H9 (cell line): ENCODE measurements at regions not wholly inside any gene's neighbourhood (a gene's known extent, or its start where the extent isn't known, plus 50 kb on each side); places are given as distances from the start of the nearest gene placed in this dataset.
A peak's percentile ranks its signal among the peaks of the same experiment; 100 is the strongest.
"Not testable (repeated sequence)": the region's sequence is repeated elsewhere in the genome, so short reads cannot be mapped to it uniquely, and the experiment has no call there.

Experiments used
- DNase-seq: peaks from one replicate; pipeline ENCODE4 v3.0.0-alpha.2; 2017
- H2AFZ ChIP-seq: one replicate; pipeline ENCODE4 v1.6.1; 2013; ENCODE audit warnings: mild to moderate bottlenecking, low read length, control low read depth, moderate library complexity
- H2AK5ac ChIP-seq: 2 replicates; pipeline ENCODE4 v1.6.1; 2013; ENCODE audit warnings: low read length, control low read depth, mixed read lengths; ENCODE audit not compliant: insufficient read length
- H2BK120ac ChIP-seq: one replicate; pipeline ENCODE4 v1.6.1; 2013; ENCODE audit warnings: low read depth, mild to moderate bottlenecking, low read length, control low read depth, inconsistent platforms; ENCODE audit not compliant: poor library complexity, severe bottlenecking
- H2BK12ac ChIP-seq: 2 replicates; pipeline ENCODE4 v1.6.1; 2013; ENCODE audit warnings: low read length, control low read depth, mixed read lengths, low read depth; ENCODE audit not compliant: insufficient read length
- H2BK15ac ChIP-seq: 2 replicates; pipeline ENCODE4 v1.6.1; 2013; ENCODE audit warnings: low read depth, low read length, control low read depth
- H2BK20ac ChIP-seq: one replicate; pipeline ENCODE4 v1.6.1; 2013; ENCODE audit warnings: low read depth, mild to moderate bottlenecking, low read length, control low read depth, inconsistent platforms; ENCODE audit not compliant: poor library complexity, severe bottlenecking
- H2BK5ac ChIP-seq: 2 replicates; pipeline ENCODE4 v1.6.1; 2013; ENCODE audit warnings: low read length, control low read depth, mixed read lengths; ENCODE audit not compliant: insufficient read length
- H3K14ac ChIP-seq: 2 replicates; pipeline ENCODE4 v1.6.1; 2013; ENCODE audit warnings: low read length, control low read depth; ENCODE audit not compliant: insufficient read depth
- H3K18ac ChIP-seq: 2 replicates; pipeline ENCODE4 v1.6.1; 2013; ENCODE audit warnings: low read depth, mild to moderate bottlenecking, mixed read lengths, low read length, control low read depth; ENCODE audit not compliant: insufficient read length
- H3K23ac ChIP-seq: 2 replicates; pipeline ENCODE4 v1.6.1; 2013; ENCODE audit warnings: low read length, control low read depth, mixed read lengths, low read depth; ENCODE audit not compliant: insufficient read length
- H3K23me2 ChIP-seq: 2 replicates; pipeline ENCODE4 v1.6.1; 2013; ENCODE audit warnings: low read depth, mild to moderate bottlenecking, mixed read lengths, low read length, control low read depth; ENCODE audit not compliant: insufficient read length, poor library complexity, severe bottlenecking
- H3K27ac ChIP-seq: 2 replicates; pipeline ENCODE4 v1.5.1; 2013; ENCODE audit warnings: low read length, control low read depth, mixed read lengths, low read depth; ENCODE audit not compliant: insufficient read length
- H3K27me3 ChIP-seq: 2 replicates; pipeline ENCODE4 v1.6.1; 2013; ENCODE audit warnings: low read length, control low read depth, inconsistent platforms; ENCODE audit not compliant: insufficient read depth
- H3K4ac ChIP-seq: 2 replicates; pipeline ENCODE4 v1.6.1; 2013; ENCODE audit warnings: low read depth, mild to moderate bottlenecking, control low read depth, inconsistent platforms, low read length, moderate library complexity
- H3K4me1 ChIP-seq: 2 replicates; pipeline ENCODE4 v1.6.1; 2013; ENCODE audit warnings: low read length, control low read depth, inconsistent platforms; ENCODE audit not compliant: insufficient read depth
- H3K4me2 ChIP-seq: 2 replicates; pipeline ENCODE4 v1.6.1; 2013; ENCODE audit warnings: low read length, control low read depth, mixed read lengths; ENCODE audit not compliant: insufficient read length, insufficient read depth
- H3K56ac ChIP-seq: 2 replicates; pipeline ENCODE4 v1.6.1; 2013; ENCODE audit warnings: low read depth, mild to moderate bottlenecking, mixed read lengths, low read length, control low read depth; ENCODE audit not compliant: insufficient read length
- H3K79me1 ChIP-seq: 2 replicates; pipeline ENCODE4 v1.6.1; 2013; ENCODE audit warnings: low read depth, mild to moderate bottlenecking, moderate library complexity, low read length, control low read depth, inconsistent platforms; ENCODE audit not compliant: insufficient read depth, poor library complexity, severe bottlenecking
- H3K79me2 ChIP-seq: 2 replicates; pipeline ENCODE4 v1.6.1; 2013; ENCODE audit warnings: low read length, control low read depth, inconsistent platforms; ENCODE audit not compliant: insufficient read depth
- H3K9ac ChIP-seq: 2 replicates; pipeline ENCODE4 v1.6.1; 2013; ENCODE audit warnings: low read length, control low read depth, mixed read lengths; ENCODE audit not compliant: insufficient read length; ENCODE audit errors: extremely low read depth
- H3K9me3 ChIP-seq: one replicate; pipeline ENCODE4 v1.6.1; 2013; ENCODE audit warnings: low read depth, low read length, inconsistent platforms; ENCODE audit not compliant: control insufficient read depth
- H3T11ph ChIP-seq: one replicate; pipeline ENCODE4 v1.6.1; 2013; ENCODE audit warnings: mild to moderate bottlenecking, low read length, control low read depth, inconsistent platforms
- H4K20me1 ChIP-seq: one replicate; pipeline ENCODE4 v1.6.1; 2013; ENCODE audit not compliant: control insufficient read depth, insufficient read length, insufficient read depth
- H4K5ac ChIP-seq: 2 replicates; pipeline ENCODE4 v1.6.1; 2013; ENCODE audit warnings: low read depth, mild to moderate bottlenecking, mixed read lengths, low read length, control low read depth; ENCODE audit not compliant: insufficient read length
- H4K8ac ChIP-seq: replicated peaks from 2 replicates; pipeline ENCODE4 v1.6.1; 2013; ENCODE audit warnings: low read length, control low read depth, mixed read lengths, low read depth; ENCODE audit not compliant: insufficient read length
- H4K91ac ChIP-seq: 2 replicates; pipeline ENCODE4 v1.6.1; 2013; ENCODE audit warnings: low read depth, mild to moderate bottlenecking, moderate library complexity, mixed read lengths, low read length, control low read depth; ENCODE audit not compliant: insufficient read length
- H3K27ac Mint-ChIP-seq, 3 experiments: 2 replicates in 2 of 3; 3 replicates in 1 of 3; pipeline ENCODE4 v1.8.0; 2020 to 2021; ENCODE audit warnings: mixed read lengths in 3 of 3, mild to moderate bottlenecking in 1 of 3, moderate library complexity in 1 of 3
- H3K27me3 Mint-ChIP-seq: 2 replicates; pipeline ENCODE4 v1.8.0; 2021; ENCODE audit warnings: low read depth, mild to moderate bottlenecking, moderate library complexity, mixed read lengths
- H3K36me3 Mint-ChIP-seq, 3 experiments: 2 replicates in 2 of 3; 3 replicates in 1 of 3; pipeline ENCODE4 v1.8.0; 2020 to 2021; ENCODE audit warnings: low read depth in 3 of 3, mixed read lengths in 3 of 3; ENCODE audit not compliant: insufficient read depth in 1 of 3
- H3K4me1 Mint-ChIP-seq, 2 experiments: 2 replicates each; pipeline ENCODE4 v1.8.0; 2020; ENCODE audit warnings: mixed read lengths in 2 of 2
- H3K4me3 Mint-ChIP-seq, 2 experiments: 2 replicates in 1 of 2; 3 replicates in 1 of 2; pipeline ENCODE4 v1.8.0; 2020 to 2021; ENCODE audit warnings: mild to moderate bottlenecking in 2 of 2, mixed read lengths in 2 of 2, moderate library complexity in 1 of 2
- H3K9me3 Mint-ChIP-seq, 2 experiments: 2 replicates in 1 of 2; 3 replicates in 1 of 2; pipeline ENCODE4 v1.8.0; 2020; ENCODE audit warnings: mild to moderate bottlenecking in 2 of 2, mixed read lengths in 2 of 2, moderate library complexity in 1 of 2
- CTCF ChIP-seq: fragments of 200-600 bp; sonication (generic); conservative IDR thresholded peaks from 3 replicates; pipeline ENCODE4 v1.8.0; 2021; ENCODE audit warnings: antibody characterized with exemption, mild to moderate bottlenecking
- WGBS: extraction: QIAGEN DNeasy Blood & Tissue Kit; methylation state at CpG from one replicate; pipeline ENCODE4 v1.1.7; 2013; ENCODE audit warnings: missing lambda C conversion rate, low lambda C conversion rate, mixed read lengths; ENCODE audit not compliant: insufficient read length; ENCODE audit errors: extremely low coverage; 5-methylcytosine and 5-hydroxymethylcytosine counted together

- no peak overlapping the region for H3K4me3 Mint-ChIP-seq
- Histone ChIP-seq H3K79me2 (no peaks in the 10 kb centered on the region), H4K20me1 (no peaks in the 10 kb centered on the region), H3K4me2 (no peak overlapping the region), H2BK5ac (no peak overlapping the region), H2AFZ (no peak overlapping the region), H4K8ac (no peak overlapping the region), H3K27ac (no peak overlapping the region), H3K4me1 (no peaks in the 10 kb centered on the region; the same call in 1 of the 2 replicates), H2BK120ac (no peak overlapping the region), H3K18ac (no peak overlapping the region), H3K79me1 (no peaks in the 10 kb centered on the region), H3K9ac (no peak overlapping the region), H3K23me2 (no peaks in the 10 kb centered on the region), H2BK12ac (no peak overlapping the region), H3K27me3 (no peaks in the 10 kb centered on the region), H3K56ac (no peak overlapping the region), H3K23ac (no peak overlapping the region), H4K91ac (no peak overlapping the region), H3K14ac (no peak overlapping the region), H2AK5ac (no peak overlapping the region), H2BK15ac (no peak overlapping the region), H4K5ac (no peak overlapping the region), H2BK20ac (no peak overlapping the region), H3T11ph (no peak overlapping the region), H3K4ac (no peak overlapping the region), H3K9me3 (no peaks in the 10 kb centered on the region)
- no peak for TF ChIP-seq CTCF
- DNase-seq: no peak
- no peaks in the 10 kb centered on the region for H3K27me3 Mint-ChIP-seq
- WGBS: no CpG with 5 or more reads among the region's 1 CpG
- peaks cover 11 to 15% of the 10 kb centered on the region in 2 experiments for H3K9me3 Mint-ChIP-seq
- H3K27ac Mint-ChIP-seq: peak overlapping the region; percentile 84 to 96 (median 85); a peak in 5 of 7 replicates
- H3K4me1 Mint-ChIP-seq: peaks cover 37 to 46% of the 10 kb centered on the region in 2 experiments
- peaks cover 5 to 33% (median 6%) of the 10 kb centered on the region in 3 experiments; a peak in 6 of 7 replicates for H3K36me3 Mint-ChIP-seq
Measured at GRCh38 chr7:68980011-68980410, 618.3 kb upstream of the AUTS2 start.

GRCh38 chr7:68980432-68980831, 617.8 kb upstream of the AUTS2 start:
- H3K14ac ChIP-seq, H4K91ac ChIP-seq, H3K4me1 ChIP-seq, H2AFZ ChIP-seq, H3K18ac ChIP-seq, H2BK15ac ChIP-seq, DNase-seq, H3T11ph ChIP-seq, H3K27me3 Mint-ChIP-seq, H2AK5ac ChIP-seq, H4K8ac ChIP-seq, H2BK5ac ChIP-seq, H3K23me2 ChIP-seq, H3K79me2 ChIP-seq, H3K4me2 ChIP-seq, H4K5ac ChIP-seq, H2BK12ac ChIP-seq, H3K79me1 ChIP-seq, H3K56ac ChIP-seq, H2BK120ac ChIP-seq, H3K4ac ChIP-seq, H2BK20ac ChIP-seq, H3K9me3 ChIP-seq, H4K20me1 ChIP-seq, H3K27ac ChIP-seq, H3K27me3 ChIP-seq, H3K9ac ChIP-seq, H3K23ac ChIP-seq: not testable (repeated sequence)
- Mint-ChIP-seq H3K4me1 (peaks cover 37 to 46% of the 10 kb centered on the region in 2 experiments), H3K4me3 (peak overlapping the region in 1 of 2 experiments; percentile 17; a peak in 2 of 5 replicates), H3K36me3 (peaks cover 5 to 37% (median 6%) of the 10 kb centered on the region in 3 experiments; a peak in 6 of 7 replicates), H3K9me3 (peaks cover 12 to 15% of the 10 kb centered on the region in 2 experiments), H3K27ac (peak overlapping the region; percentile 84 to 96 (median 85))
- WGBS: no CpG with 5 or more reads among the region's 2 CpGs
